ENCODE measurements at regions not wholly inside any gene's neighbourhood (a gene's known extent, or its start where the extent isn't known, plus 50 kb on each side); places are given as distances from the start of the nearest gene placed in this dataset.

- TF ChIP-seq, protein P1, sequence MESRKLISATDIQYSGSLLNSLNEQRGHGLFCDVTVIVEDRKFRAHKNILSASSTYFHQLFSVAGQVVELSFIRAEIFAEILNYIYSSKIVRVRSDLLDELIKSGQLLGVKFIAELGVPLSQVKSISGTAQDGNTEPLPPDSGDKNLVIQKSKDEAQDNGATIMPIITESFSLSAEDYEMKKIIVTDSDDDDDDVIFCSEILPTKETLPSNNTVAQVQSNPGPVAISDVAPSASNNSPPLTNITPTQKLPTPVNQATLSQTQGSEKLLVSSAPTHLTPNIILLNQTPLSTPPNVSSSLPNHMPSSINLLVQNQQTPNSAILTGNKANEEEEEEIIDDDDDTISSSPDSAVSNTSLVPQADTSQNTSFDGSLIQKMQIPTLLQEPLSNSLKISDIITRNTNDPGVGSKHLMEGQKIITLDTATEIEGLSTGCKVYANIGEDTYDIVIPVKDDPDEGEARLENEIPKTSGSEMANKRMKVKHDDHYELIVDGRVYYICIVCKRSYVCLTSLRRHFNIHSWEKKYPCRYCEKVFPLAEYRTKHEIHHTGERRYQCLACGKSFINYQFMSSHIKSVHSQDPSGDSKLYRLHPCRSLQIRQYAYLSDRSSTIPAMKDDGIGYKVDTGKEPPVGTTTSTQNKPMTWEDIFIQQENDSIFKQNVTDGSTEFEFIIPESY (IDR thresholded peaks at IDR 0.05; ENCODE audit: extremely low read depth, insufficient replicate concordance, low read length) = no peak
- TF ChIP-seq RAD21 (IDR thresholded peaks at IDR 0.05; ENCODE audit: low read depth) = no peak
- TF ChIP-seq JUND (IDR thresholded peaks at IDR 0.05) = no peak
- TF ChIP-seq CBX3 (IDR thresholded peaks at IDR 0.05; ENCODE audit: low read depth) = no peak
- TF ChIP-seq EGR1 (IDR thresholded peaks at IDR 0.05; ENCODE audit: low read depth) = no peak
- no peak for TF ChIP-seq SRF (IDR thresholded peaks at IDR 0.05; ENCODE audit: low read depth)
- no peak for TF ChIP-seq POLR2A (IDR thresholded peaks at IDR 0.05; ENCODE audit: borderline replicate concordance, extremely low read depth, insufficient read depth, insufficient read length)
- TF ChIP-seq, protein P2, sequence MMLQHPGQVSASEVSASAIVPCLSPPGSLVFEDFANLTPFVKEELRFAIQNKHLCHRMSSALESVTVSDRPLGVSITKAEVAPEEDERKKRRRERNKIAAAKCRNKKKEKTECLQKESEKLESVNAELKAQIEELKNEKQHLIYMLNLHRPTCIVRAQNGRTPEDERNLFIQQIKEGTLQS (IDR thresholded peaks at IDR 0.05) = no peak
- no peak for TF ChIP-seq ZNF274 (IDR thresholded peaks at IDR 0.05; ENCODE audit: low read depth, low read length)
Measured at GRCh38 chr2:241989074-241989473, 119.5 kb downstream of the RTP5 start (continued).

GRCh38 chr2:241990466-241990865 lies 120.9 kb downstream of the RTP5 start:
- H3K79me2 ChIP-seq (ENCODE audit: insufficient read depth, low read length) = no peaks in the 10 kb centered on the region
- ChIA-PET POLR2A (no interaction called here), RAD21 (ENCODE audit: low non-redundant PET in 1 of 2, low total read pairs in 2 of 2, uncharacterized antibody in 2 of 2, unreplicated experiment in 2 of 2) (no interaction called here), CTCF (no interaction called here)
- TF ChIP-seq RAD21 (IDR thresholded peaks at IDR 0.05; ENCODE audit: low read depth) = no peak
- no peak for TF ChIP-seq CBX3 (IDR thresholded peaks at IDR 0.05; ENCODE audit: low read depth)
- no peak for TF ChIP-seq POLR2AphosphoS5 (IDR thresholded peaks at IDR 0.05; ENCODE audit: low read depth, low read length)
- TF ChIP-seq, protein P1 (IDR thresholded peaks at IDR 0.05; ENCODE audit: extremely low read depth, insufficient replicate concordance, low read length) = no peak
- no peak overlapping the region for H3K4me3 ChIP-seq (replicated peaks in 1 of 2; ENCODE audit: low read depth in 1 of 2, low read length in 2 of 2)
- no peaks in the 10 kb centered on the region for H3K27me3 ChIP-seq (ENCODE audit: insufficient read depth, low read length)
- H3K9me2 ChIP-seq (ENCODE audit: insufficient read depth) = no peaks in the 10 kb centered on the region
- H3K9ac ChIP-seq (ENCODE audit: low read length) = no peak overlapping the region
- H3K36me3 ChIP-seq (ENCODE audit: control insufficient read depth in 1 of 2, insufficient read depth in 2 of 2, low read length in 2 of 2) = no peaks in the 10 kb centered on the region
- no peaks in the 10 kb centered on the region for H4K20me1 ChIP-seq (ENCODE audit: insufficient read depth)
- ATAC-seq (no peak), DNase-seq (ENCODE audit: low read depth, low spot score) (no peak)
- no TSS peak for BruUV-seq (replicated peaks)
- intact Hi-C loops (cut with micrococcal nuclease) = no loop called here
- no peak overlapping the region for H3K27ac ChIP-seq (ENCODE audit: low read depth, low read length)
- H3K9me3 ChIP-seq (ENCODE audit: control insufficient read depth in 1 of 2, insufficient read depth in 1 of 2, low read depth in 1 of 2, low read length in 2 of 2) = no peaks in the 10 kb centered on the region
- no peaks in the 10 kb centered on the region for H3K4me1 ChIP-seq (ENCODE audit: control insufficient read depth in 1 of 2, insufficient read depth in 2 of 2, low read length in 2 of 2)
- no peak overlapping the region for H3K4me2 ChIP-seq (ENCODE audit: low read length)
- H2AFZ ChIP-seq (ENCODE audit: low read depth, low read length, poor library complexity, severe bottlenecking) = no peak overlapping the region
